Pancreas (tissue), 10 donors: ENCODE measurements at regions not wholly inside any gene's neighbourhood (a gene's known extent, or its start where the extent isn't known, plus 50 kb on each side); places are given as distances from the start of the nearest gene placed in this dataset.

Source experiments
- ATAC-seq, 4 donors: fragments of 200-7000 bp; cut with Tn5 transposase; one replicate each; pipeline versions ENCODE4 v1.8.0 to v1.9.1; 2020; ENCODE audit warnings: mild to moderate bottlenecking in 4 of 4, moderate library complexity in 4 of 4
- DNase-seq, 6 donors: peaks; one replicate each; pipeline ENCODE4 v3.0.0-alpha.2; 2020
- FAIRE-seq: peaks from 2 replicates; lab custom pipeline; 2012; peaks lifted over from hg19 to GRCh38; lab: Jason Lieb, UNC
- H3K27ac ChIP-seq, 4 donors: fragments of 200-600 bp; sonication (generic); 1 replicate in 3 of 4; 2 replicates in 1 of 4; pipeline versions ENCODE4 v1.5.0 to v1.8.0; 2020
- H3K27me3 ChIP-seq, 4 donors: fragments of 200-600 bp; one replicate each; pipeline ENCODE4 v1.8.0; 2021
- H3K36me3 ChIP-seq, 3 donors: fragments of 200-600 bp; sonication (generic) in 1 of 3; one replicate each; pipeline versions ENCODE4 v1.5.0 to v1.8.0; 2020 to 2021
- H3K4me1 ChIP-seq, 3 donors: fragments of 200-600 bp; one replicate each; pipeline ENCODE4 v1.8.0; 2021
- H3K4me3 ChIP-seq, 4 donors: fragments of 200-600 bp; sonication (generic) in 2 of 4; one replicate each; pipeline versions ENCODE4 v1.5.0 to v1.8.0; 2020 to 2021
- H3K9me3 ChIP-seq, 4 donors: fragments of 200-600 bp; one replicate each; pipeline ENCODE4 v1.8.0; 2021
- WGBS, 2 donors: extraction: QIAGEN DNeasy Blood & Tissue Kit; methylation state at CpG; one replicate each; pipeline ENCODE4 v1.1.7; 2013; 5-methylcytosine and 5-hydroxymethylcytosine counted together
- intact Hi-C, 3 donors: fragments of 100-400 bp; cut with DNase I; formaldehyde crosslinking; loops; one replicate each; pipeline versions ENCODE4 v1.11.1 to v1.14.2; 2022
- TF ChIP-seq, protein P1 (sequence below), 4 donors: fragments of 200-600 bp; sonication (generic) in 3 of 4; IDR thresholded peaks; one replicate each; pipeline versions ENCODE4 v1.5.0 to v1.8.0; 2021; ENCODE audit warnings: antibody characterized with exemption in 4 of 4
- donor health status: healthy with polysubstance abuse.
- donor health status: DM: no; HTN: no; CAD: no; lungs with moderate emphysema.
- donor health status: DM: no; HTN: no; CAD: no.
- donor health status: control.
- donor health status: control.
- donor health status: Bipolar disorder and iron deficiency.
- donor health status: DM: yes; HTN: yes; CAD: no.
- donor health status: DM: no; HTN: no; CAD: no.
- donor health status: DM: no; HTN: no; CAD: no.
- donor health status: DM: yes; HTN: yes; CAD: no.

- TF ChIP-seq, protein P1, sequence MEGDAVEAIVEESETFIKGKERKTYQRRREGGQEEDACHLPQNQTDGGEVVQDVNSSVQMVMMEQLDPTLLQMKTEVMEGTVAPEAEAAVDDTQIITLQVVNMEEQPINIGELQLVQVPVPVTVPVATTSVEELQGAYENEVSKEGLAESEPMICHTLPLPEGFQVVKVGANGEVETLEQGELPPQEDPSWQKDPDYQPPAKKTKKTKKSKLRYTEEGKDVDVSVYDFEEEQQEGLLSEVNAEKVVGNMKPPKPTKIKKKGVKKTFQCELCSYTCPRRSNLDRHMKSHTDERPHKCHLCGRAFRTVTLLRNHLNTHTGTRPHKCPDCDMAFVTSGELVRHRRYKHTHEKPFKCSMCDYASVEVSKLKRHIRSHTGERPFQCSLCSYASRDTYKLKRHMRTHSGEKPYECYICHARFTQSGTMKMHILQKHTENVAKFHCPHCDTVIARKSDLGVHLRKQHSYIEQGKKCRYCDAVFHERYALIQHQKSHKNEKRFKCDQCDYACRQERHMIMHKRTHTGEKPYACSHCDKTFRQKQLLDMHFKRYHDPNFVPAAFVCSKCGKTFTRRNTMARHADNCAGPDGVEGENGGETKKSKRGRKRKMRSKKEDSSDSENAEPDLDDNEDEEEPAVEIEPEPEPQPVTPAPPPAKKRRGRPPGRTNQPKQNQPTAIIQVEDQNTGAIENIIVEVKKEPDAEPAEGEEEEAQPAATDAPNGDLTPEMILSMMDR (IDR thresholded peaks at IDR 0.05), result no peak
Measured at GRCh38 chr15:94739639-94740038, 508.3 kb downstream of the MCTP2 start.

GRCh38 chr15:94740469-94740868 lies 509.1 kb downstream of the MCTP2 start:
- DNase-seq (no peak), ATAC-seq (no peak), FAIRE-seq (no peak)
- Histone ChIP-seq H3K4me3 (no peak overlapping the region), H3K36me3 (no peaks in the 10 kb centered on the region), H3K9me3 (no peaks in the 10 kb centered on the region), H3K27ac (no peak overlapping the region), H3K4me1 (no peaks in the 10 kb centered on the region), H3K27me3 (peaks cover 0 to 12% (median 0%) of the 10 kb centered on the region in 4 donors)
- intact Hi-C loops, result no loop called here
- 34 to 61% methylated on average over 2 of the region's 2 CpGs for WGBS, 2 donors
- TF ChIP-seq, protein P1 (IDR thresholded peaks at IDR 0.05), result no peak

More at GRCh38 chr15:94739639-94740038, 508.3 kb downstream of the MCTP2 start:
- FAIRE-seq, result no peak
- Histone ChIP-seq H3K9me3 (no peaks in the 10 kb centered on the region), H3K4me1 (no peaks in the 10 kb centered on the region), H3K4me3 (no peak overlapping the region), H3K27ac (no peak overlapping the region), H3K27me3 (peaks cover 0 to 12% (median 0%) of the 10 kb centered on the region in 4 donors), H3K36me3 (no peaks in the 10 kb centered on the region)
- 72 to 79% methylated on average over 3 of the region's 3 CpGs for WGBS, 2 donors
- ATAC-seq, result no peak
- DNase-seq, result no peak
- intact Hi-C loops, result no loop called here

- FAIRE-seq (no peak), ATAC-seq (no peak), DNase-seq (no peak)
- Histone ChIP-seq H3K4me3 (no peak overlapping the region), H3K27ac (no peak overlapping the region), H3K27me3 (peaks cover 0 to 8% (median 0%) of the 10 kb centered on the region in 4 donors), H3K4me1 (no peaks in the 10 kb centered on the region), H3K36me3 (no peaks in the 10 kb centered on the region), H3K9me3 (no peaks in the 10 kb centered on the region)
- 31% methylated on average over 11 of the region's 11 CpGs for WGBS, 2 donors
- TF ChIP-seq, protein P1 (IDR thresholded peaks at IDR 0.05), result no peak
- intact Hi-C loops, result no loop called here
Measured at GRCh38 chr15:94743668-94744067, 512.3 kb downstream of the MCTP2 start.

DNA sequence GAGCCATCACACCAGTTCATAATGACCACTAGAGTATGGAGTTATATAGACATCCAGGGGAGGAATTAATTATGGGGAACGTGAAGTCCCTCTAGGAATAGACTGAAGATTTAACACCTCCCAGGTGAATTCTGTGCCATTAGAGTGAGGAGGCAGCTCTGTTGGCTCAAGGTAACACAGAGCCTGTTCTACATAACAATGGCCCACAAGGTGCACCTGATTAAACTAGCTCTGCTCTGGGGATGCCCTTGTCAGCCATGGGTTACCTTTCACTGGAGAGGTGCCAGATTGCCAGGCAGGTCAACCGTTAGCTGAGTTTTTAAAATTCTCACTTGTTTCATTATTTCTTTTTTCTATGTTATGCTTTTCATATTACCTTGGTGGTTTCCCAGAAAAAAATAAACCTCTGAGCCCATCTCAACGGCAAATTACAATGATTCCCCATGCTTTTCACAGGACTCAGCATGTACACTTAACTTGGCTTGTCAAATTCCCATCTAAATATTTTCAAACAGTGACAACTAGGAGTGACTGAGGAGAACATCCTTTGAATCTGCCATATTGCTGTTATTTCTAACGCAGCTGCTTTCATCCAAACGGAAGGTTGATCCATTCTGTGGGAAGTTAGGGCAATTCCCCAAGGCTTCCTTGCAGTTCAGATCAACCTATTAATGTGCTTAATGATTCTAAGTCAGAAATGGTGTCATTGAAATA lies 512.9 kb downstream of the MCTP2 start:
- no peak for FAIRE-seq
- TF ChIP-seq, protein P1 (IDR thresholded peaks at IDR 0.05), result no peak

DNA sequence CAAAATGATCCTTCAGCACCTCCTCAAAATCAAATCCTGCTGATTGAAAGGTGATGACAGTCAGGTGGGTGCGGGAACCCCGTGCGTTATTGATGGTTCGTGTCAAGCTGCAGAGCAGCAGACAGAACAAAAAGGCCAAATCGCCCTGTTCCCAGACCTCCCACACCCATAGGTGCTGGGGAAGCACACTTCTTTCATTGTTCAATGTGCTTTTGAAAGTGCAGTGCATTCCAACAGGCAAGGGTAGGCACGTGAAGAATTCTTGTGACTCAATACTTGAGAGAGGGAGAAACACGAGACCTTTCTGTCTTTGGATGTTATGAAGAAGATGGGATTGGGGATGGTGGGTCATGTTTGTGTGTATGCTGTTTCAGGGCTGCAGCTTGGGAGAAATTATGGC lies 514.0 kb downstream of the MCTP2 start:
- DNase-seq (no peak), FAIRE-seq (no peak), ATAC-seq (no peak)
- no peaks in the 10 kb centered on the region for H3K4me1 ChIP-seq
- H3K9me3 ChIP-seq, result no peaks in the 10 kb centered on the region
- peaks cover 0 to 3% (median 0%) of the 10 kb centered on the region in 4 donors for H3K27me3 ChIP-seq
- H3K4me3 ChIP-seq, result no peak overlapping the region
- H3K27ac ChIP-seq, result no peak overlapping the region
- WGBS, 2 donors, result 28 to 31% methylated on average over 7 of the region's 7 CpGs
- TF ChIP-seq, protein P1 (IDR thresholded peaks at IDR 0.05), result no peak
- intact Hi-C loops, result no loop called here
- H3K36me3 ChIP-seq, result no peaks in the 10 kb centered on the region

More for the DNA sequence above, 512.9 kb downstream of the MCTP2 start:
- no peak for DNase-seq
- H3K27ac ChIP-seq, result no peak overlapping the region
- WGBS, 2 donors, result 43 to 47% methylated on average over 5 of the region's 5 CpGs
- H3K27me3 ChIP-seq, result peaks cover 0 to 3% (median 0%) of the 10 kb centered on the region in 4 donors
- intact Hi-C loops, result no loop called here
- H3K9me3 ChIP-seq, result no peaks in the 10 kb centered on the region
- ATAC-seq, result no peak
- no peaks in the 10 kb centered on the region for H3K4me1 ChIP-seq
- no peaks in the 10 kb centered on the region for H3K36me3 ChIP-seq
- no peak overlapping the region for H3K4me3 ChIP-seq
